Eye (tissue), 1 donor: ENCODE measurements at regions not wholly inside any gene's neighbourhood (a gene's known extent, or its start where the extent isn't known, plus 50 kb on each side); places are given as distances from the start of the nearest gene placed in this dataset.
"Not testable (repeated sequence)": the region's sequence is repeated elsewhere in the genome, so short reads cannot be mapped to it uniquely, and the experiment has no call there.

Experiments
- DNase-seq: peaks from one replicate; pipeline ENCODE4 v3.0.0-alpha.2; 2015

- no peak for DNase-seq
Observed at GRCh38 chr2:16746329-16746728, 80.7 kb upstream of the CYRIA start.

DNA sequence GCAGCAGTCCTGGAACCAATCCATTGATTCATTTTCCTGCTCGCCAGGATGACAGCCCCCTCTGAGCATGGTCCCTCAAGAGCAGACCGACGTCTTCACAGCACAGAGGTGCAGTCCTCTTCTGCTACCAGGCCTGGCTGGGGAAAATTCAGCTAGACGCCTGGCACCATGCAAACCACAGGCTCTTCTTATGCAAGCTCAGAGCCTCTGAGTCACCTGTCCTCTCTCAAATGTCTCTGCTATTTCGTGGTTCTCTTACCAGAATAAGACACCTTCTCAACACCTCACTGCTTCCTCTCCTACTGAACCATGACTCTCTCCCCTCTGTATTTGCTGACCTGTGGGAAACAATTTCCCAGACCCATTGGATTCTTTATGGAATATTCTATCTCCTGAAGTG, 79.8 kb upstream of the CYRIA start:
- no peak for DNase-seq

GRCh38 chr2:16744521-16744920, 78.9 kb upstream of the CYRIA start:
- no peak for DNase-seq

GRCh38 chr2:16742026-16742425, 76.4 kb upstream of the CYRIA start:
- no peak for DNase-seq

DNA sequence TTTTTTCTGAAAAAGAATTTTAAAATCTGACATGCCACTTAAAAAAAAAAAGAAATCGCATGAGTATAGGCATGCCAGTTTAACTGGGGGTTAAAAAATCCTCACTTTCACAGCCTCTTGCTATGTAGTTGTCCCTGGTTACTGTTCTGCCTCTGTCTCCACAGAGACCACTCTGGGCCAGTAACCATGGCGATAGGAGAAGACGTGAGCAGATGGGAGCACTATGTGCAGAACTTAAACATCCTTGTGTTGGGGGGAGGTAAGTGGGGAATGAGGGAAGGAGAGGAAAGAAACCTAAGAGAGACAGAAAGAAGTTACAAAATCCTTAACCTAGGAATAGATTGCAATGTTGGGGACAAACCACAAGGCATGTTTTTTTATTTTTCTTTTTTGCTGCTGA, 75.9 kb upstream of the CYRIA start:
- peak; percentile 15 for DNase-seq

DNA sequence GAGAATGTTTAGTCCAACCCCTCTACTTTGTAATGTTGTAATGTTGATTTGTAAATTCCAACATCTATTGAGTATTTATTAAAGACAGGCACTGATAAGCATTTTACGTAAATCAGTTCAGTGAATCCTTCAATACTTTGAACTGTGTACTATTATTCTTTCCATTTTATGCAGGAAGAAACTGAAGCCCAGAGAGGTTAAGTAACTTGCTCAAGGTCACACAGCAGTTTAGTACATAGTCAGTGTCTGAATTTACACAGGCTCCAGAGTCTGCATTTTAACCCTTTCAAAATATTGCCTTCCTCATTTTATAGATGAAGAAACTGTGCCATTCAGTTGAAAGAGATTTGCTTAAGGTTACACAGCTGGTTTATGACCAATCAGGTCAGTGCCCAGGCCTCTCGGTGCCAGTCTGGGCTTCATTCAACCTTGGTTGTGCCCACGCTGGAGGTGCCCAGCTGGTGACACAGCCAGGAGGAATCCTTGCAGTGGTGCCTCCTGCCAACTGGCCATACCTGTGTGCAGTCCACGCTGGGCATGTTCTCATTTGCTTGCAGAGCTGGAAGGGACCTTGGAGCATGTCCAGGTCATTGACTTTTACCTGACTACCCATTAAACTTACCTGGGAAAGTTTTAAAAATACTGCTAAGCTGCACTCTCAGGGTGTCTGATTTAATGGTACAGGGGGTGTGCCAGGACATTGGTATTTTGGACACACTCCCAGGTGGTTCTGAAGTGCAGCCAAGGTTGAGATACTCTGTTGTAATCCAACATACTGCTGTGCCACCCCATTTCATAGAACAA, 74.3 kb upstream of the CYRIA start:
- no peak for DNase-seq

GRCh38 chr2:16738361-16739225, 73.0 kb upstream of the CYRIA start:
- DNase-seq: no peak

DNA sequence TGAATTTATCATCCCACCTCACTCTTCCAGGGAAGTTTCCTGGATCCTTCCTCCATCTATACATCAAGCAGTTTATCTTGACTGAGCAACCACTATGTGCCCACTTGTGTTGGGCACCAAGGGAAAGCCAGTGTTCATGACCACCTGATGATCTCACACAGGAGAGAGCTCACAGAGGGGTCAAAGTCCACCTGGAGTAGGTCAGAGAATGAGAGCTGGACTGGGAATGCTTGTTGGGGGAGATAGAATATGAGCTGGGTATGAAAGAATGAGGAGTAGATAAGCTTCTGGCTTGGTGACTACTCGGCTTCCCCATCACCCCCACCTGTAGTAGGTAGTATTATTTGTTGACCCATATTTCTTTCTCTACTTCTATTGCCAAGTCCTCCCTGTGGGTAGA, 72.2 kb upstream of the CYRIA start:
- no peak for DNase-seq

DNA sequence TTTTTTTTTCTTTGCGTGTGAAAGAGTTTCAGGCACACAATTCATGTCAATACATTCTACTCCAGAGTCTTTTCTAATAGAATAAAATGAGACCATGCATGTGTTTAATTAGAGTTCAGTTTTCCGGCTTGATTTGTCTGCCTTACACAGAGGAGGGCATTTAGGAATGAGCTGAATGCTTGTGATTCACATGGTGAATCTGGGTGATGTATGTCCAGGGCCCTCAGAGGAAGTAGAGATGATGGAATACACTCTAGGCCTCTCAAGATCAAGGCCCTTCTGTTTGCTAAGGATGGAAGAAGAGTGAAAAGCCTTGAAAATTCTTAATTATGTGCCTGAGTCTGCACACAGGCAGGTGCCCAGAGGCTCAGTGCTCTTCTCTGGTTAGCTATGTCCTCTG, 71.0 kb upstream of the CYRIA start:
- no peak for DNase-seq

GRCh38 chr2:16729335-16729734, 63.7 kb upstream of the CYRIA start:
- DNase-seq: no peak

DNA sequence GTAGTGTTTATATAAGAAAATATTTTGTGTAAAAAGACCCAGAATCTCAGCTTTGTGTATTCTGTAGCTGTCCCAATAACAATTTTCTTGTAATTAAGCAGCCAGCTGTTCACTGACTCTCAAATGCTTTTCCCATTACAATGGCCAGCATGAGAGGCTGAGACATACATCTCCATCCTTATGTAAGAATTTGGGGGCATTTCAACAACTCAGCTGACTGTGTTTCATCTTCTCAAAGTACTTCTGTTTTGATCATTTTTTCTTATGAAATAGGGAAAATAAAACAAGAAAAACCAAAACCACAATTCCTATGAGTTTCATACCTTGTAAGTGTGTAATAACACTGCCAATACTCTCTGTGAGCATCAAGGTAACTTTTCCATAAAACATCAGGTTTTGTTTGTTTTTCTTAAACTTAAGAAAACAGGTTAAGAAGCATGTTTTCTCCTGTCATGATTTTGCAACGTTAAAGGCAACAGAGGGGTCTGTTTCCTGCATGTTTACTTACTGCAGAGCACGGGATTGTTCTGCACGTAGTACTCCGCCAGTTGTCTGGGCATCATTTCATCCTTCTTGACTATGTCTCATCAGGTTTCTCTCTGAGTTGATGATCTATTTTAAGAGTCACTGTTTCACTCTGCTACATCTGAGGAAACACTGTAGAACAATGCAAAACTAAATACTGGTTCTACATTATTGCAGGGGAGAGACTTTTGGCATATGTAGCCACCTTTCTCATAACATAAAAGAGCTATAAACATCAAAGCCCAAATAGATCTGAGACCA, 62.9 kb upstream of the CYRIA start:
- no peak for DNase-seq

DNA sequence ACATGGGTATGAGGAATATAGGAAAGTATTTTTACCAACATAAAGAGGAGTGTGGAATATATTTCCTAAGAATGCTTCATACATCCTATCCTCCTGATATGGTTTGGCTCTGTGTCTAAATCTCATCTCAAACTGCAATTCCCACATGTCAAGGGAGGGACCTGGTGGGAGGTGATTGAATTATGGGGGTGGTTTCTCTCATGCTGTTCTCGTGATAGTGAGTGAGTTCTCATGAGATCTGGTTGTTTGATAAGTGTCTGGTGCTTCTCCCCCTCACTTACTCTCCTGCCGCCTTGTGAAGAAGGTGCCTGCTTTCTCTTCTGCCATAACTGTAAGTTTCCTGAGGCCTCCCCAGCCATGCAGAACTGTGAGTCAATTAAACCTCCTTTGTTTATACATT, 62.2 kb upstream of the CYRIA start:
- DNase-seq: not testable (repeated sequence)

- no peak for DNase-seq
Observed at GRCh38 chr2:16727256-16727655, 61.6 kb upstream of the CYRIA start.

- no peak for DNase-seq
Observed at GRCh38 chr2:16726577-16726976, 60.9 kb upstream of the CYRIA start.

DNA sequence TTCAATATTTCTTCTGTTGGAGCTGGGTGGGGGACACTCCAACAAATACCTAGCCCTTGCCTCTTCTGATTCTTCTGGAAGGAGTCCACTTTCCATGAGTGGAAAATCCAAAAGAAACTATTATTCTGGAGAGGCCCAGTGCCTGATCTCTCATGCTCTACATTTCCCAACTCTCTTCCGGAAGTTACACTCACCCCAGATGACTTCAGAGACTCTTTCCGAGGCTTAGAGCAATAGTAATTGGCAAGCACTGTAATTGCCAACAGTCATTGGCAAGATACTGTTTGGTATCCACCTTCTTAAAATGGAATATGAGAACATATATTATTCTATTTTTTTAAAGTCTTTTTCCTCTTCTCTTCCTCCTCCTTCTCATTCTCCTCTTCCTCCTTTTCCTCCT, 60.5 kb upstream of the CYRIA start:
- DNase-seq: no peak

GRCh38 chr2:16725549-16725948, 59.9 kb upstream of the CYRIA start:
- no peak for DNase-seq

DNA sequence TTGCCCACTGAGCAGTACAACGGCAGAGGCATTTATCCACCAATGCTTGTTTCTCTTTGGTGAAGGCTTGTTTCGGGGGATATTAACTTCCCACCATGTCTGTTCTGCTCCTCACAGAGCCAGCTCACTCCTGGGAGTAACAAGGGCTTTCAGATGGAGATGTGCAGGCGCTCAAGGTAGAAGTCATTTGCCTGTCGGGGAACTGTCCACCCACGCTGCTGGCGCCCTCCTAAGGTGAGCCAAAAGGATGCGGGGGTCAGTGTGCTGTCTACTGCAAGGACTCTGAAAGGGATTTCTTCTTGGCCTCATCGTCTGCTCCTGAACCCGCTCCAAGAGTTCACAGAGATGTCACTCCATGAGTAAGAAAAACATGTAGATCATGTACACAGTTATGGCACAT, 57.0 kb upstream of the CYRIA start:
- DNase-seq: no peak

- no peak for DNase-seq
Observed at GRCh38 chr2:16722126-16722525, 56.5 kb upstream of the CYRIA start.

GRCh38 chr2:16721529-16721928, 55.9 kb upstream of the CYRIA start:
- DNase-seq: not testable (repeated sequence)

DNA sequence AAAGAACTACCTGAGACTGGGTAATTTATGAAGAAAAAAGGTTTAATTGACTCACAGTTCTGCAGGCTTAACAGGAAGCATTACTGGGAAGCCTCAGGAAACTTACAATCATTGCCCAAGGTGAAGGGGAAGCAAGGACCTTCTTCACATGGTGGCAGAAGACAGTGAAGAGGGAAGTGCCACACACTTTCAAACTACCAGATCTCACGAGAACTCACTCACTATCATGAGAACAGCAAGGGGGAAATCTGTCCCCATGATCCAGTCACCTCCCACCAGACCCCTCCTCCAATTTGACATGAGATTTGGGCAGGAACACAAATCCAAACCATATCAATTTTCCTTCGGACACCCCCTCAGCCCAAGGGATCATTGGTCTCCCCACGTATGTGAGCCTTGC, 55.1 kb upstream of the CYRIA start:
- DNase-seq: not testable (repeated sequence)

GRCh38 chr2:16719485-16719808, 53.8 kb upstream of the CYRIA start:
- DNase-seq: no peak

DNA sequence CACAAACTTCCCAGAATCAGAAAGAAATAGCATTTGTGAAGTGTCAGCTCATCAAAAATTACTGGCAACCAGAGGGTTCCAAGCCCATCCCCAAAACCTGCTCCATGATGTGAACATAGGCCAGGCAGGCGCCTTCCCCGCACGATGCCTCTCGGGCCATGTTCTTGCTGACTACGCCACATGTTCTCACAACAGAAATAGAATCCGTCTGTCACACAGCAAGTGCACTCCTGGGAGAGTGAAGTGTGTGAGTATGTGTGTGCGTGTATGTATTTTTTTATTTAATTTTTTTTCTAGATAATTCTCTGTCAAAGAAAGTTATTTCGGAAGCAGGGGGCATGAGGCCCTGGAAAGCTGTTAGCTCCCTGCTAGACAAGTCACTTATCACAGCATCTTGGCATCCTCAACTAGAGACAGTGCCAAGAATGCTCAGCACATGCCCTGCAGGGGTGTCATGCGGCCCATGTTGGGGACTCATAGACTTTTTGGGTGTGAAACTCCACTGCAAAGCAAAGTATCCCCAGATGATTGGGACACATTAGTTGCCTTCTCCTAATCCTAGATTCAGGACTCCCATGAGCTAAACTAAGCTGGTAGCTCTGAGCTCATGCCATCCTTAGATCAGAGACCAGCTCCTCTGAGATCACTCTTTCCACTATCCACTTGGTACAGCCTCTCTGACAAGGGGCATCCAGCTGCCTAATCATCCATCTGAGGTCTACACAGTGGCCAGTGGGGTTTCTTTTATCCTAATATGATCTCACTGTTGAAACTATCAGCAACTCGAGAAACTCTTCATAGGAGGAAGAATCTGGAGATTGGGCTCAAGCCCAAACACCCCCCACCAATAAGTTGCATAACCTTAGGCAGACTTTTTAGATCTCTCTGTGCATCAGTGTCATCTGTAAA, 53.2 kb upstream of the CYRIA start:
- DNase-seq: no peak

- no peak for DNase-seq
Observed at GRCh38 chr2:16717477-16717876, 51.8 kb upstream of the CYRIA start.
